Activated CD8-positive, alpha-beta memory T cell treated with anti-CD3 and anti-CD28 coated beads for 1 hour (primary cell): ENCODE measurements at regions not wholly inside any gene's neighbourhood (a gene's known extent, or its start where the extent isn't known, plus 50 kb on each side); places are given as distances from the start of the nearest gene placed in this dataset.
"Not testable (repeated sequence)": the region's sequence is repeated elsewhere in the genome, so short reads cannot be mapped to it uniquely, and the experiment has no call there.

ENCODE experiments used
- DNase-seq, 2 donors: peaks; one replicate each; pipeline ENCODE4 v3.0.0-alpha.2; 2020; ENCODE audit warnings: low read depth in 1 of 2; ENCODE audit errors: extremely low read depth in 1 of 2

DNA sequence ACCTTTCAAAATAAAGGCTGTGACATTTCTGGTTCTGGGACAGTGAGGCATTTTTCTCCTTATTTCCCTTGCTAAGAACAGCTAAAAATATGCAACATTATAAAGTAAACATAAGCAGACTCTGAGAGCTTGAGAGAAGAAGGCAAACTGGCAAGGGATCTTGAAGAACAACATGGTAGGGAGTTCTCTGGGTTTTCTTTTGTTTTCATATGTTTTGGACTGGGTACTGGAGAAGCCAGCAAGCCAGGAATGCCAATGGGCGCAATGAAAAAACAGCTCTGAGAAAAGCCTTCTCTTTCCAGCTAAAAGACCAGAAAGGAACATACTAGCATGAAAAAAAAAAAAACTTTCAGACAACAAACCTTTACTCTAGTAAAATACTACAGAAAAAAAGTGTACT lies 351.4 kb upstream of the HS6ST1 start:
- DNase-seq, result no peak

DNA sequence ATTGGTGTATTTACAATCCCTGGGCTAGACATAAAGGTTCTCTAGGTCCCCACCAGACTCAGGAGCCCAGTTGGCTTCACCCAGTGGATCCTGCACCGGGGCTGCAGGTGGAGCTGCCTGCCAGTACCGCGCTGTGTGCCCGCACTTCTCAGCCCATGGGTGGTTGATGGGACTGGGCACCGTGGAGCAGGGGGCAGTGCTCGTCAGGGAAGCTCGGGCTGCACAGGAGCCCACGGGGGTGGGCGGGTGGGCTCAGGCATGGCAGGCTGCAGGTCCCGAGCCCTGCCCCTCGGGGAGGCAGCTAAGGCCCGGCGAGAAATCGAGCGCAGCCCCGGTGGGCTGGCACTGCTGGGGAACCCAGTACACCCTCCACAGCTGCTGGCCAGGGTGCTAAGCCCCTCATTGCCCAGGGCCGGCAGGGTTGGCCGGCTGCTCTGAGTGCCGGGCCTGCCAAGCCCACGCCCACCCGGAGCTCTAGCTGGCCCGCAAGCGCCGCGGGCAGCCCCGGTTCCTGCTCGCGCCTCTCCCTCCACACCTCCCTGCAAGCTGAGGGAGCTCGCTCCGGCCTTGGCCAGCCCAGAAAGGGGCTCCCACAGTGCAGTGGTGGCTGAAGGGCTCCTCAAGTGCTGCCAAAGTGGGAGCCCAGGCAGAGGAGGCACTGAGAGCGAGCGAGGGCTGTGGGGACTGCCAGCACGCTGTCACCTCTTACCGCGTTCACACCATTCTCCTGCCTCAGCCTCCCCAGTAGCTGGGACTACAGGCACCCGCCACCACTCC lies 353.5 kb upstream of the HS6ST1 start:
- DNase-seq, result not testable (repeated sequence)

DNA sequence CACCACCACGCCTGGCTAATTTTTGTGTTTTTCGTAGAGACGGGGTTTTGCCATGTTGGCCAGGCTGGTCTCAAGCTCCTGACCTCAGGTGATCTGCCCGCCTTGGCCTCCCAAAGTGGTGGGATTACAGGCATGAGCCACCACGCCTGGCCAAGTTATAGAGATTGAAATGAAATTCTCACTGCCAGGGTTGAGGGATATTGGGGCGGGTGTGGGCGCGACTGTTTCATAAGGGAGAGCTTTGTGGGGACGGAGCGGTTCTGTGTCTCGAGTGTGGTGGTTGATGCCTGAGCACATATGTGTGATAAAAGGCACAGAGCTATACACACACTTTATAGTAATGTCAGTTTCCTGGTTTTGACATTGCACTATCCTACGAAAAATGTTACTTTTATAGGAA lies 361.0 kb upstream of the HS6ST1 start:
- not testable (repeated sequence) for DNase-seq

DNA sequence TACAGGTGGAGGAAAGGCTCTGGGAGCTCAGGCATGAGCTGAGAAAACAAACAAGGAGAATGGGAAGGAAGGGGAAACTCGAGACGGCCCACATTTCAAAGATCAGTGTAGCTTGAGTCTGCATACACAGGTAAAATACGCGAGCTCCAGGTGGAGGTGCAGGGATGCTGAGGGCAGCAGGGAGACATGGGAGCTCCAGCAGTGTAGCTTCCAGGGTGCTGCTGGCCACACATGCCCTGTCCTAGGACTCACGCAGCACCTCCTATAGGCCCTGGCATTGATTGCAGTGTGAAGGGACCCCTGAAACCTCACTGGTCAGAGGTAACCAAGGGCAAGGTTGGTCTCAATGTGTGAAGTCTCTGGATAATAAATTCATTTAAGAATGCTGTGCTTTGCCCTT lies 362.8 kb upstream of the HS6ST1 start:
- DNase-seq, result no peak

DNA sequence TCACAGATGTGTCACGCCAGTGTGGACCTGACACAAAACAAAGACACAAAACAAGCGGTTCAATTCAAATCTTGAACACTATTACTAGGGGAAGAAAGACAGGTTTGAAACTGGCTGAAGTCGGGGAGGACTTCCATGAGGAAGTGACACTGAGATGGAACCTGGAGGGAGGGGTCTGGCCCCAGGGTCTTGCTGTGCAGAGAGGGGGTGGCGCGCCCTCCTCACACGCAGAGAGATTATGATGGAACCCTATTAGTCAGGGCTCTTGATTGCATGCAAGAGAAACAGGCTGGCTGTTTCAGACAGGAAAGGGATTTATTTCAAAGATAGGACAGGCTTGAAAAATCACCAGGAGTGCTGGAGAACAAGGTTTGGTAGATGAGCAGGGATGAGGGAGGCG lies 363.6 kb upstream of the HS6ST1 start:
- DNase-seq, result no peak

DNA sequence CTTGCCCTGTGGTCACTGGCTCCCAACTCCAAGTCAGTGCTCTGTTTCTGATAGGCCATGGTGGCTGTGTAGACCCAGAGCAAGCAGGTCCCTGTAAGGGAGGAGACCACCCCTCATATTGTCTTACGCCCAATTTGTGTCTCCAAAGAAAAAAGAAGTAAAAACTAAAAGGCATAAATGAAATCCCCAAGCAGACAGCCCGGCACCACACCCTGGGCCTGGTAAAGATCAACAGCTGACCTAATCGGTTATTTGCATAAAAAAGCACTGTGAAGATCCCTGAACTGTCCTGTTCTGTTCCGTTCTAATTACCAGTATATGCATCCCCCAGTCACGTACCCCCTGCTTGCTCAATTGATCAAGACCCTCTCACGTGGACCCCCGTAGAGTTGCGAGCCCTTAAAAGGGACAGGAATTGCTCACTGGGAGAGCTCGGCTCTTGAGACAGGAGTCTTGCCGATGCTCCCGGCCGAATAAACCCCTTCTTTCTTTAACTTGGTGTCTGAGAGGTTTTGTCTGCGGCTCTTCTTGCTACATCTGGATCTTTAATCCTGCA lies 364.1 kb upstream of the HS6ST1 start:
- DNase-seq, result no peak

DNA sequence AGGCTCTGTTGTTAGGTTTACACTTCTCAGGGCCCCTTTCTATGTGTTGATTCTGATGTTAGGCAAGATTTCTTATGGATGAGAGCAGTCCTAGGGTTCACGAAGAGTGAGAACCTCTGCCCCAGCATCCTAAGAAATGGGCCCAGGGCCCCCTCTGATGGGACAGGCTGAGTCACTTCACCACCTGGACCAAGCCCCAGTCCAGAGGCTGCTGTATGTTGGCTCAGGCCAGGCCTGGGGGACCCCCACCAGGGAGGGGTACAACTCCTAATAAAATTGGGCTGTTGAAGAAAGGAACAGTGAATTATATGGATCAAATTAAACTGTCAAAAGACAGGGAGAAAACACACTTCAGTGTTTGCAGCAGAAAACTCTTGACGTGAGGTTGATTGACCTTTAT lies 365.9 kb upstream of the HS6ST1 start:
- DNase-seq, result no peak

DNA sequence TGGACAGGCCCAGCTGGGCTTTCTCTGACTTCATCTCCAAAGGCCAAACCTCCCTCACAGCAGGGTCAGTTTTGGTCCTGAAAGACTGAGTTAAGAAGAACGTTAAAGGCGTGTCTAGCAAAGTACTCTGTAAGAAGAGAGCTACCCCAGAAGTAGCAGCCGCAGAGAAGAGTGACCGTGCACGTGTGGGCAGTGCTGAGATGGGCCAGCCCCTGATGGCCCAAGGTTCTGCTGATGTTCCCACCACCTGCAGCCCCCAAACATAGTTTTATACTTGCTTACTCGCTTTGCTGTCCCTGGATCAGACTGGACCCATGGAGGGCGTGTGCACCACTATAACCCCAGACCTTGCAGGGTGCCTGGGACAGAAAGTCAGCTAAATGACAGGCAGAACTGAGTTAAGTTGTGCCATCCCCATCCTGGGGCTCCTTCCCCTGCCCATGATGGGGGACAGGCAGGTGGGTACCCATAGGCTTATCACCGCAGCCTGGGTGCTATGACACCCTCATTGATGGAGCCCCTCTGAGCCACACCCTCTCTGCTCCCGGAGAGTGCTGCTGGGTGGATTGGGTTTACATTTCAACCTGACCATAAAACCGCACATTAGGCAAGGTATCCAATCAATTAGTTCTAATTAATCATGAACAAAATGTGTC lies 367.3 kb upstream of the HS6ST1 start:
- no peak for DNase-seq

DNA sequence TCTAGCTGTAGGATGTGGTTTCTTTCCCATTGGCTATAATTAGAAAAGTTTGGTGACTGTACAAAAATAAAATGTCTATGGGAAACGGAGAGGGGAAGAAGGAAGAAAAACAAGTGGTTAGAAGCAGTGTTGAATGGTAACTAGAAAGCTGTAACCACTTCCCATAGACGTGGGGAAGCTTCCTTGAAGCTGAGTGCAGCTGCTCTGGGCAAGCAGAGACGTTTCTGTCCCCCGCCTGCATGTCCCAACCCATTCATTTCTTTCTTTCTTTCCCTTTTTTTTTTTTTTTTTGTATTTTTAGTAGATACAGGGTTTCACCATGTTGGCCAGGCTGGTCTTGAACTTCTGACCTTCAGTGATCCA lies 367.8 kb upstream of the HS6ST1 start:
- DNase-seq, result no peak

DNA sequence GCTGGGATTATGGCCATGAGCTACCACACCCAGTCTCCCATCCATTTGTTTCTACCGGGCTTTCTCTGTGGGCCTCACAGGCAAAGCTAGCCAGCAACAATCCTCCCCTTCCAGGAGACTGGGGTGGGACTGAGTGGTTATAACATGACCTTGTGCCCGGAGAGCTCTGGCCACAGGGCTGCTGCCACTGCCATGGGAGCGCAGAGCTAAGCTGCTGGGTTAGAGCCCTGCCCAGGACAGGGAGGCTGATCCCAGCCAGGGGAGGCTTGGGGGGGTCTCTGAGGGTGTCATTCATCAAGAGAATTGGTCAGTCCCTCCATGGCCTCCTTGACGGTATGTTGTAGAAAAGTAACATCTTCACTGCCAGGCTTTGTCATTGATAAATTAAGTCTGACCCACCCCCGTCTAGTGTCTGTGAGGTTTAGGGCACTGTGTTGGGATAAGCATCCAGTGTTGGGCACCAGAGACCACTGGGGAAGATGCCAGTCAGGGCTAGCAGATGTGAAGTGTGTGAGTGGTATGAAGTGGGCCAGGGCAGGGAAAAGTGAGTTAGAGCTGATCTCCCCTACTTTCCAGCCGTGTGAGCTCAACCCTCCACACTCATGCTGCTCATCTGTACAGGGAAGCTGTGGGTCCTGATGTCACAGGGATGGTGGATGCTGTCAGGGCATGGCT lies 368.4 kb upstream of the HS6ST1 start:
- DNase-seq, result no peak

DNA sequence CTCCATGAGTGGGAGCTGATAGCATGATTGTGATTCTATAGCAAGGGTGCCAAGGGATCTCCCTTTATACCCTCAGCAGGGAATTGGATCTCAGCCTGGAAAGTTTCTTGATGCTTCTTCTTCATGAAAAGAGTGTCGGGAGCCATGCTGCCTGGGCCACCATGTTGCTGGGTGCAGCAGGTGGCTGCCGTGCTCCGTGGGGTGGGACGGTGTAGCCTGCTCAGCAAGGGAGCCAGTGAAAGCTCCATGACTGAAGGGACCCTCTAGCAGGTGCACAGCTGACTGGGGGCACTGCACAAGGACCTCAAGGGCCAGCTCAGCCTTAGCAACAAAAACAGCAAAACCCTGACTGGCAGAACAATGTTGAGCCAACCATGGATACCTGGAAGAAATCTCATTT lies 368.9 kb upstream of the HS6ST1 start:
- no peak for DNase-seq

DNA sequence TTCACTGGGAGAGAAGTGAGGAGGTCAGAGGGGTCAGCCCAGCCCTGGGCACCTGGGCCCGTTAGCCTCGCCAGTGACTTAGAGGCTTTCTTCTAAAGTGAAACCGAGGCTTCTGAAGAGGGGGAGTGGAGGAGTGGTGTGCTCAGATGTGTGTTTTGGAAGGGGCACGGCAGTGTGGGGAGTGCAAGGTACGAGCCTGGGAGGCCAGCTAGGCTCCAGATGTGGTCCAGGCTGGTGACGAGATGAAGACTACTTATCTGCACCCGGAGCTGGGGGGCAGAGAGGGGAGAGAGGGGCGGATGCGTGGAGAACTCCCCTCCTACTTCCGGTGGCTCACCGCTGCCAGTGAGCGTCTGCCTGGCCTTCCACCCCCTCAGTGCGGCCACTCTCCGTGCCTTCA lies 371.3 kb upstream of the HS6ST1 start:
- DNase-seq, result no peak

DNA sequence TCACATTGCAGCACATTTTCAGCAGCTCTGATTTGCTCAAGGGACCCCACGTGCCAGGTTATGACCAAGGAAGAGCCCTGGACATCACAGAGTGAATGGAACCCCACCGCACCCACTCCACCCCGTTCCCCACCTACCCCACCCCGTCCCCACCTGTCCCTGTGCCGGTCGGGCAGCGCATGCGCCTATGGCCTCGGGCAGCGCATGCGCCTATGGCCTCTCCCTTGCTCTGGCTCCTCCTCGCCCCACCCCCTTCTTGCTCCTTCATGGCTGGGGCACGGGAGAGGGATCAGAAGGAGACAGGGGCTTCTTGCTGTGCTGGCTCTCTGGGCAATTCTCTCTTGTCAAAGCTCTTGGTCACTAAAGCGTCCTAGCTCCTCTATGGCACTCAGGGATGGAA lies 371.8 kb upstream of the HS6ST1 start:
- no peak for DNase-seq

DNA sequence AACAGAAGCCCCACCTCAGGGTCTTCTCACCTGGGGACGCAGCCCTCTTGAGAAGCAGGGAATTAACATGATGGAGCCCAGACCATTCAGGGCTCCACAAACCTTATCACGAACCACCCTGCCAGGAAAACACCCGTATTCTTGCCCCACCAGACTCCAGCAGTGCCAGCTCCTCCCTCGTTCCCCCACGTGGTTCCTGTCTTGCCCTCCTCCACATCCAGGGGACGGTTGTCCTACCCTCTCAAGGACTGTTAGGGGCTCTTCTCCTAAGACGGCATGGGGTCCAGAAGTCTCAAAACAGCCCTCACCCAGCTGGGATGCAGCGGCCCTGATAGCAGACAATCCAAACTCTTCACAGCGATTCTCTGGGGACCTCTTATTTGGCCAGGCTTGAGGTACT lies 372.2 kb upstream of the HS6ST1 start:
- no peak for DNase-seq

DNA sequence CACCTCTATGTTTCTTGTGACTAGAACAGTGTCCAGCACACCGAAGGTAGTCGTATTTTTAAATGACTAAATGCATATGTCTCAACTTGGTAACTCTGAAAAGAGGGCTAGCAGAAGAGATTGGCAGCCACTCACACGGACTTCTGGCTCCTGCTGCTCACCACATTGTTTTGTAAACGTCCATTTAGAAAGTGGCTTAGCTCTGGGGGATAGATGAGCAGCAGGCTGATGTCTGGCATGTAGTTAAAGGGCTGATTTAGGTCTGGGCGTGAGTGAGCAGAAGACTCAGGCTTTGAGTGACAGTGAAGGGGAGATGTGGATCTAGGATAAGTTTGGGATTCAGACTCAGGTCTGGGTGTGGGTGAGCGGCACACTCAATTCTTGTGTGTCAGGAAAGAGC lies 372.9 kb upstream of the HS6ST1 start:
- no peak for DNase-seq

DNA sequence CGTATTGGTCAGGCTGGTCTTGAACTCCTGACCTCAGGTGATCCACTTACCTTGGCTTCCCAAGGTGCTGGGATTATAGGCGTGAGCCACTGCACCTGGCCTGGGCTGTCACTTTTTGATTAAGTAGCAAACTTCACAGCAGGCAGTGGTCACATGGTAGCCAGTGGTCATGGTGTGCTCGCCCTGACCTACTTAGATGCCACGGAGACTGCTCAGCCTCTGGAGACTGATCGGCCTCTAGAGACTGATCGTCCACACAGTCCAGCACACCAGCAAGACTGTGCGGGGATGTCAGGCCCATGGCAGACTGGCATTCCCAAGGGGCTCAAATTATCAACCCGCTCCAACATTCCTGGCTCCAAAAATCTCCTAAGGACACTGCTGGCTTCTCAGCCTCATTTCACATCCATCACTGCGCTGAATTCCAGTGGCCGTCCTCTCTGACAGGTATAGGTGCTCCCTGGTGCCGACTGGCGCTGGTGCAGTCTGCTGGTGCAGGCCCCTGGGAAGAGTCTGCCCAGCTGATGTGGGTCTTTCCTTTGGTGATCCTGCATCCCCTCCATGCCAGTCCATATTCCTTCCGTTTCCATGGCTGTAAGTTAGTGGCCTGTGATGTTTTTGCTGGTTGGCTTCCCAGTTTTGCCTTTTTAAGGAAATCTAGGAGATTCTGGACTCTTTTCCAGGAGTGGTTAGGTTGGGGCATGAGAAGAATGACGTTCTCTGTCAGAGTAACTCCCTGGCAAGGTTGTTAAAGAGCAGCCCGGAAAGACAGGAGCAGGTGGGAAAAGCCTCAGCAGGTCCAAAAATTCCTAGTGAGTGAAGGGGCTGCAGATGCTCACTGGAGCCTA lies 374.5 kb upstream of the HS6ST1 start:
- no peak for DNase-seq

DNA sequence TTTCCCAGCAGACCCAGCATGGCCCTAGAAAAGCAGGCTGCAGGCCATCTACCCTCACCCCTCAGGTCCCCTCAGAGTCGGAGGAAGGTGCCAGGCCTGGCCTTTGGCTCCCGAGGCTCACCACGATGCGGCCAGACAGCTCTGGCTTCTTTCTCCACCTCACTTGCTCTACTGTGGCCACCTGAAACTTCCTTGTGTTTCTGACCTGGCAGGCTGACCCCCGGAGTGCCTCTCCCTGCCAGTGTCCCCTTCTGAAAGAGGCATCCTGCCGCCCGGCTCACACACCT lies 375.0 kb upstream of the HS6ST1 start:
- no peak for DNase-seq

DNA sequence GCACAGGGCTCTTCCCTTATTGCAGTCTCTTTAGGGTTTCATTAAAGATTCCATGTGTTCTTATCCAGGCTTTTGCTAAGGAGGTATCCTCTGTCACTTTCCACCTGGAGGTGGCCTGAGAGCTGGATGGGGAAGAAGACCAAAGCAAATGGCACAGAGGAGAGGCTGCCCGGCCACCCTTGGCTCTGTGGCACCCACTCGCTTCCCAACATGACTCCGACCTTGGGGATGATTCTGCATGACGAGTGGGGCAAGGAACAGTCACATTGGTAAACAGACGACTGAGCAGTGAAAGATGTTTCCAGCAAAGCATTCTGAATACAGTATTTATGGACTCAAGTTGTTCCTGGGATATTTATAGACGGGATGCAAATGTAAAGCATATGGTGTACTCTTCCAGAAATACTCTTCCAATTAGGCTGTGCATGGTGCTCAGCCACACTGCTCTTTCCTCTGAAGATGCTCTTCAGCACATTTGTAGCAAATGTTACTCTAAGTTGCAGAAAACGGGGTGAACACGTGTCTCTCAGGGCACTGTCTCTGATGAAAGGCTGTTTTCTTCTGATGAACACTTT lies 377.1 kb upstream of the HS6ST1 start:
- no peak for DNase-seq

DNA sequence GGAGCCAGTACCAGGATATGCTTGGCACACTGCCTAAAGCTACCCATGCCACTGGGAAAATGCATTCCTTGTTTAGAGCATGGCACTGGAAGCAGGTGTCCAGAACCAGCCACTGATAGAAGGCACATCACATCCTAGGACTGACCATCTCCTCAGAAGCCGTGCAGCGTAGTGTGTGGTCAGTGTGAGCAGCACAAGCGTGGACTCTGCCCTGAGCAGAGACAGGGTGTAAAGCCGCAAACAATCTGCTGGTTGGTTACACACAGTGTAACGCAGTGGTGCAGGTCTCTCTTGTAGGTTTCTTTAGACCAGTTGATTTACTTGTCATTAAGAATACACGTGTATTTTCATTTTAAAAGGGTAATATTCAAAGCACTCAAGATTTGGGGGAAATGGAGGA lies 377.8 kb upstream of the HS6ST1 start:
- no peak for DNase-seq

DNA sequence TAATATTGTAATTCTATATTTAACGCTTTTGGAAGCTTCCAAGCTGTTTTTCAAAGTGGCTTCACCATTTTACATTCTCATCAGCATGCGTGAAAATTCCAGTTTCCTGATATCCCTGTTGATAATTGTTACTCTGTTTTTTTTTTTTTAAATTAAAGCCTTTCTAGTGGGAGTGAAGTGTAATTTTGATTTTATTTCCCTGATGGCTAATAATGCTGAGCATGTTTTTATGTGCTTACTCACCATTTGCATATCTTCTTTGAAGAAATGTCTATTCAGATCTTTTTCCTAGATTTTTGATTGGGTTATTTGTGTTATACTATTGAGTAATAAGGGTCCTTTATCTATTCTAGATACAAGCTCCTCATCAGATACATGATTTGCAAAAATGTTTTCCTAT lies 382.8 kb upstream of the HS6ST1 start:
- no peak for DNase-seq

DNA sequence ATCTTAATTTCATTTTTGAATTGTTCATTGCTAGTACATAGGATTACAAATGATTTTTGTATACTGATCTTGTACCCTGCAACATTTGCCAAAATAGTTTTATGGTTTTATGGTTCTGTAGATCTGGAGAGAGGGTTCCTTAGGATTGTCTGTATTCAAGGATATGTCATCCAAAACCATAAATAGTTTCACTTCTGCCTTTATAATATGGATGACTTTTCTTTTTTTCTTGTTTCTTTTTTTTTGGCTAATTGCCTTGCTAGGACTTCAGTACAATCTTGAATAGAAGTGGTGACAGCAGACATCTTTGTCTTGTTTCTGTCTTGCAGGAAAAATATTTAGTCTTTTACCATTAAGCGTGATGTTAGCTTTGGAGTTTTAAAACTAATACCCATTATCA lies 383.9 kb upstream of the HS6ST1 start:
- DNase-seq, result no peak
